ENCODE measurements at regions not wholly inside any gene's neighbourhood (a gene's known extent, or its start where the extent isn't known, plus 50 kb on each side); places are given as distances from the start of the nearest gene placed in this dataset.

DNA sequence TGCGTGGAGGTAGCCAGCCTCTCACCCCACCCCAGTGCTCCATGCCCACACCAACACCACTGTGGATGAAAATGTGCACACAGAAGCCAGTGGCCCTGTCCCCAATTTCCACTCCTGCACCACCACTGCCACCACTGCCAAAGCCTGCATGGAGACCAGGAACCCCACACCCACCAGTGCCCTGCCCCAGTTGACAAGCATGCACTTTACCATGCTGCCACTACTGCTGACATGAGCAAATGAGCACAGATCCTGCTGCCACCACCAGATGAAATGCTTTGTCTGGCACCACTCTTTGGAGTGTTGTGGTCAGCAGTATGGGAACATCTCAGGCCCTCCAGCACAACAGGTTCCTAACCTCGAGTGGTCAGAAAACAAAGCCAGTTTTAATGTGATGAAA lies 104.1 kb downstream of the ATXN7L3B start:
- no peaks in the 10 kb centered on the region for H3K4me1 Mint-ChIP-seq
- no peak overlapping the region for H3K27ac Mint-ChIP-seq
- H3K36me3 Mint-ChIP-seq, result no peaks in the 10 kb centered on the region
- H3K9me3 Mint-ChIP-seq, result peaks cover 0 to 10% (median 0%) of the 10 kb centered on the region in 11 donors
- H3K27me3 ChIP-seq (ENCODE audit: control insufficient read depth in 2 of 2, insufficient read depth in 2 of 2, low read length in 2 of 2), result no peaks in the 10 kb centered on the region
- peaks cover 0 to 6% (median 0%) of the 10 kb centered on the region in 5 donors for H3K27me3 Mint-ChIP-seq
- H3K4me3 ChIP-seq (ENCODE audit: low read length), result no peak overlapping the region
- no peaks in the 10 kb centered on the region for H3K9me3 ChIP-seq (ENCODE audit: control insufficient read depth in 2 of 3, low read length in 3 of 3)
- no peaks in the 10 kb centered on the region for H3K36me3 ChIP-seq (ENCODE audit: control insufficient read depth in 2 of 3, insufficient read depth in 3 of 3, low read length in 3 of 3)
- ChIA-PET POLR2A (no interaction called here), CTCF (no interaction called here)
- intact Hi-C loops (cut with micrococcal nuclease), result no loop called here
- H3K27ac ChIP-seq (ENCODE audit: low read depth, low read length), result no peak overlapping the region
- H3K4me1 ChIP-seq (ENCODE audit: control insufficient read depth in 2 of 2, insufficient read depth in 2 of 2, low read length in 2 of 2), result no peaks in the 10 kb centered on the region
- no peak overlapping the region for H3K4me3 Mint-ChIP-seq
- ATAC-seq (no peak), DNase-seq (no peak)

DNA sequence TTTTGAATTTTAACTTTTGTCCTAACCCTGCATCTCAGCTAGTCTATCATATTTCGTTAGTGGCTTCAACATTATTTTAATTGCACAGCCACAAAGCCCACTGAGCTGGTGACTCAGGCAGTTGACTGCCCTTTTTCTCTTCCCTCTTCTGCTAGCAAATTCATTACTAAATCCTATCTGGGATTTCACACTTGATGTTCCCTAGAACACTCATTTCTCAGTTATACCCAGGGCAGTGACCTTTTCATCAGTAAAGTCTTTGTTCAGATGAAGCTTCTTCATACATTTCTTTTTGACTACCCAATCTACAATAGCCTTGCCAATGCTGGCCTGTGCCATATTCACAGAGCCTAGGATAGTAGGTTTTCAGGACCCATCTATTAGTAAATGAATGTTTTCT lies 107.0 kb downstream of the ATXN7L3B start:
- H3K27me3 ChIP-seq (ENCODE audit: control insufficient read depth in 2 of 2, insufficient read depth in 2 of 2, low read length in 2 of 2), result no peaks in the 10 kb centered on the region
- Mint-ChIP-seq H3K27me3 (peaks cover 0 to 6% (median 3%) of the 10 kb centered on the region in 5 donors), H3K9me3 (no peaks in the 10 kb centered on the region), H3K4me1 (no peaks in the 10 kb centered on the region), H3K4me3 (no peak overlapping the region), H3K27ac (no peak overlapping the region), H3K36me3 (no peaks in the 10 kb centered on the region)
- H3K9me3 ChIP-seq (ENCODE audit: control insufficient read depth in 2 of 3, low read length in 3 of 3), result no peaks in the 10 kb centered on the region
- no peak overlapping the region for H3K27ac ChIP-seq (ENCODE audit: low read depth, low read length)
- intact Hi-C loops (cut with micrococcal nuclease), result no loop called here
- H3K36me3 ChIP-seq (ENCODE audit: control insufficient read depth in 2 of 3, insufficient read depth in 3 of 3, low read length in 3 of 3), result no peaks in the 10 kb centered on the region
- ATAC-seq (no peak), DNase-seq (no peak)
- ChIA-PET CTCF (no interaction called here), POLR2A (no interaction called here)
- H3K4me3 ChIP-seq (ENCODE audit: low read length), result no peak overlapping the region
- no peaks in the 10 kb centered on the region for H3K4me1 ChIP-seq (ENCODE audit: control insufficient read depth in 2 of 2, insufficient read depth in 2 of 2, low read length in 2 of 2)

GRCh38 chr12:74646831-74647230 lies 109.2 kb downstream of the ATXN7L3B start:
- Mint-ChIP-seq H3K27ac (no peak overlapping the region), H3K4me3 (no peak overlapping the region), H3K27me3 (peaks cover 0 to 6% (median 3%) of the 10 kb centered on the region in 5 donors), H3K4me1 (no peaks in the 10 kb centered on the region), H3K36me3 (no peaks in the 10 kb centered on the region), H3K9me3 (no peaks in the 10 kb centered on the region)
- Histone ChIP-seq H3K27ac (ENCODE audit: low read depth, low read length) (no peak overlapping the region), H3K27me3 (ENCODE audit: control insufficient read depth in 2 of 2, insufficient read depth in 2 of 2, low read length in 2 of 2) (no peaks in the 10 kb centered on the region), H3K9me3 (ENCODE audit: control insufficient read depth in 2 of 3, low read length in 3 of 3) (no peaks in the 10 kb centered on the region), H3K36me3 (ENCODE audit: control insufficient read depth in 2 of 3, insufficient read depth in 3 of 3, low read length in 3 of 3) (no peaks in the 10 kb centered on the region), H3K4me3 (ENCODE audit: low read length) (no peak overlapping the region), H3K4me1 (ENCODE audit: control insufficient read depth in 2 of 2, insufficient read depth in 2 of 2, low read length in 2 of 2) (no peaks in the 10 kb centered on the region)
- ATAC-seq, result no peak
- ChIA-PET CTCF (no interaction called here), POLR2A (no interaction called here)
- intact Hi-C loops (cut with micrococcal nuclease), result no loop called here
- DNase-seq, result no peak

- no peak for DNase-seq
- no peak overlapping the region for H3K27ac Mint-ChIP-seq
- H3K27me3 ChIP-seq (ENCODE audit: control insufficient read depth in 2 of 2, insufficient read depth in 2 of 2, low read length in 2 of 2), result no peaks in the 10 kb centered on the region
- H3K9me3 Mint-ChIP-seq, result no peaks in the 10 kb centered on the region
- H3K36me3 ChIP-seq (ENCODE audit: control insufficient read depth in 2 of 3, insufficient read depth in 3 of 3, low read length in 3 of 3), result no peaks in the 10 kb centered on the region
- H3K27me3 Mint-ChIP-seq, result peaks cover 0 to 6% (median 3%) of the 10 kb centered on the region in 5 donors
- no peaks in the 10 kb centered on the region for H3K36me3 Mint-ChIP-seq
- no peaks in the 10 kb centered on the region for H3K4me1 ChIP-seq (ENCODE audit: control insufficient read depth in 2 of 2, insufficient read depth in 2 of 2, low read length in 2 of 2)
- ATAC-seq, result no peak
- intact Hi-C loops (cut with micrococcal nuclease), result no loop called here
- H3K9me3 ChIP-seq (ENCODE audit: control insufficient read depth in 2 of 3, low read length in 3 of 3), result no peaks in the 10 kb centered on the region
- POLR2A ChIA-PET, result no interaction called here
- no peak overlapping the region for H3K4me3 ChIP-seq (ENCODE audit: low read length)
- H3K27ac ChIP-seq (ENCODE audit: low read depth, low read length), result no peak overlapping the region
- H3K4me1 Mint-ChIP-seq, result no peaks in the 10 kb centered on the region
- H3K4me3 Mint-ChIP-seq, result no peak overlapping the region
- CTCF ChIA-PET, result no interaction called here
These were observed 109.6 kb downstream of the ATXN7L3B start for GRCh38 chr12:74647256-74647655.

DNA sequence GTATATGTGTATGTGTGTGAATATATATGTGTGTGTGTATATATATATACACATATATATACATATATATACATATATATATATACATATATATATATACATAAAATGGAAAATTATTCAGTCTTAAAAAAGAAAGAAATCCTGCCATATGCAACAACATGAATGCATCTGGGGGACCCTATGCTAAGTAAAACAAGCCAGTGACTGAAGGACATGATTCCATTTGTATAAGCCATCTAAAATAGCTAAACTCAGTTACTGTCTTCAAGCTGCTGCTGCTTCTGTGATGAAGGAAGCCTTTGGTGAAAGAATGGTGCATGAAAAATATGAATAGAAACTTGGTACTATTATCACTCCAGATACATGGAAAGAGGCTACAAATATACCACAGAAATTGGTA lies 118.6 kb downstream of the ATXN7L3B start:
- no peak overlapping the region for H3K27ac ChIP-seq (ENCODE audit: low read depth, low read length)
- POLR2A ChIA-PET, result no interaction called here
- ATAC-seq (no peak), DNase-seq (no peak)
- Mint-ChIP-seq H3K36me3 (no peaks in the 10 kb centered on the region), H3K4me1 (no peaks in the 10 kb centered on the region), H3K27me3 (peaks cover 0 to 9% (median 5%) of the 10 kb centered on the region in 5 donors), H3K27ac (no peak overlapping the region), H3K9me3 (peaks cover 0 to 6% (median 1%) of the 10 kb centered on the region in 11 donors), H3K4me3 (no peak overlapping the region)
- no peaks in the 10 kb centered on the region for H3K36me3 ChIP-seq (ENCODE audit: control insufficient read depth in 2 of 3, insufficient read depth in 3 of 3, low read length in 3 of 3)
- no peak overlapping the region for H3K4me3 ChIP-seq (ENCODE audit: low read length)
- intact Hi-C loops (cut with micrococcal nuclease), result no loop called here
- H3K4me1 ChIP-seq (ENCODE audit: control insufficient read depth in 2 of 2, insufficient read depth in 2 of 2, low read length in 2 of 2), result no peaks in the 10 kb centered on the region
- H3K27me3 ChIP-seq (ENCODE audit: control insufficient read depth in 2 of 2, insufficient read depth in 2 of 2, low read length in 2 of 2), result no peaks in the 10 kb centered on the region
- no peaks in the 10 kb centered on the region for H3K9me3 ChIP-seq (ENCODE audit: control insufficient read depth in 2 of 3, low read length in 3 of 3)
- CTCF ChIA-PET, result no interaction called here

DNA sequence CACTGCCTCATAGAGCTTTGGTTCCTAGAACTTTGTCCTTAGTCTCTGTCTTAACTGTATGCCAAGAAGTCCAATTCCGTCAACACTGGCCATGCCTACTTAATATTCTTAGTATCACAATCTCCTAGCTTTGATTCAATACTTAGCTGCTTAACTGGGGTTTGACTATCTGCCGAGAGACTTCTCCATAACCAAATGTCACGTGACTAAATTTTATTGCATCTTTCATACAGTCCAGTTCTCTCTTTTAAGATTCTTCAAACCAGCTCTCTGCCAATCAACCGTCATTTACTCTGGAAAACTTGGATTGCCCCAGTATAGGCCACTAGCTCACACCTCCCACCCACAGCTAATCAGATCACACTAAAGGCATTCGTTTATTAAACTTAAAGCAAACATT lies 122.8 kb downstream of the ATXN7L3B start:
- ChIA-PET CTCF (no interaction called here), POLR2A (no interaction called here)
- H3K4me1 Mint-ChIP-seq, result no peaks in the 10 kb centered on the region
- no peak overlapping the region for H3K27ac Mint-ChIP-seq
- Histone ChIP-seq H3K4me1 (ENCODE audit: control insufficient read depth in 2 of 2, insufficient read depth in 2 of 2, low read length in 2 of 2) (no peaks in the 10 kb centered on the region), H3K36me3 (ENCODE audit: control insufficient read depth in 2 of 3, insufficient read depth in 3 of 3, low read length in 3 of 3) (no peaks in the 10 kb centered on the region), H3K27me3 (ENCODE audit: control insufficient read depth in 2 of 2, insufficient read depth in 2 of 2, low read length in 2 of 2) (no peaks in the 10 kb centered on the region), H3K27ac (ENCODE audit: low read depth, low read length) (no peak overlapping the region), H3K4me3 (ENCODE audit: low read length) (no peak overlapping the region), H3K9me3 (ENCODE audit: control insufficient read depth in 2 of 3, low read length in 3 of 3) (no peaks in the 10 kb centered on the region)
- no peaks in the 10 kb centered on the region for H3K36me3 Mint-ChIP-seq
- intact Hi-C loops (cut with micrococcal nuclease), result no loop called here
- ATAC-seq, result no peak
- H3K4me3 Mint-ChIP-seq, result no peak overlapping the region
- no peak for DNase-seq
- H3K27me3 Mint-ChIP-seq, result peaks cover 0 to 4% (median 0%) of the 10 kb centered on the region in 5 donors
- no peaks in the 10 kb centered on the region for H3K9me3 Mint-ChIP-seq

DNA sequence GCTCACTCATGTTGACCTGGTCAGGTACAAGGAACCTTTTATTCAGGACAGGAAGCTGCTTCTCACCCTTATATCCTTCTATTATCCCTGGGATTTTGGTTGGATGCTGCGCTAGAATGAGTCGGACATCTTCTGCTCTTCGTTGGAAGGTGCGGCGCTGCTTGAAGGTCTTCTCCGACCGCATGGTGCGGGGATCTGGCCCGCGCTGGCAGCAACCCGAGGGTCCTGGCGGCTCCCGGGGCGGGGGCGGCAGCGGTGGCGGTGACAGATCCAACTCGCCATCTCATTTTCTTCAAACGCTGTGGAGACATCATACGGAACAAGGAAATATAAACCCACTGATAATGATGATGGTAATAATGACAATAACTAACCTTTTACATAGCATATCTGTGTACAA lies 126.3 kb downstream of the ATXN7L3B start:
- POLR2A ChIA-PET, result no interaction called here
- no peaks in the 10 kb centered on the region for H3K9me3 Mint-ChIP-seq
- no peak overlapping the region for H3K27ac ChIP-seq (ENCODE audit: low read depth, low read length)
- no peaks in the 10 kb centered on the region for H3K4me1 Mint-ChIP-seq
- no peak overlapping the region for H3K27ac Mint-ChIP-seq
- H3K36me3 ChIP-seq (ENCODE audit: control insufficient read depth in 2 of 3, insufficient read depth in 3 of 3, low read length in 3 of 3), result no peaks in the 10 kb centered on the region
- H3K27me3 ChIP-seq (ENCODE audit: control insufficient read depth in 2 of 2, insufficient read depth in 2 of 2, low read length in 2 of 2), result no peaks in the 10 kb centered on the region
- H3K9me3 ChIP-seq (ENCODE audit: control insufficient read depth in 2 of 3, low read length in 3 of 3), result no peaks in the 10 kb centered on the region
- H3K4me3 Mint-ChIP-seq, result no peak overlapping the region
- CTCF ChIA-PET, result no interaction called here
- H3K4me1 ChIP-seq (ENCODE audit: control insufficient read depth in 2 of 2, insufficient read depth in 2 of 2, low read length in 2 of 2), result no peaks in the 10 kb centered on the region
- intact Hi-C loops (cut with micrococcal nuclease), result no loop called here
- ATAC-seq (no peak), DNase-seq (no peak)
- H3K27me3 Mint-ChIP-seq, result peaks cover 0 to 7% (median 0%) of the 10 kb centered on the region in 5 donors
- no peak overlapping the region for H3K4me3 ChIP-seq (ENCODE audit: low read length)
- no peaks in the 10 kb centered on the region for H3K36me3 Mint-ChIP-seq
